Esophagus muscularis mucosa (tissue), 3 donors: ENCODE measurements at regions not wholly inside any gene's neighbourhood (a gene's known extent, or its start where the extent isn't known, plus 50 kb on each side); places are given as distances from the start of the nearest gene placed in this dataset.

Source experiments
- CTCF ChIP-seq, 3 experiments: fragments of 200-600 bp in 2 of 3; fragments of 450-650 bp in 1 of 3; sonication (generic) in 2 of 3; IDR thresholded peaks; one replicate each; pipeline ENCODE4 v1.5.1; 2017 to 2019; ENCODE audit warnings: antibody characterized with exemption in 3 of 3, mild to moderate bottlenecking in 2 of 3, moderate library complexity in 1 of 3
- POLR2A ChIP-seq: fragments of 450-650 bp; IDR thresholded peaks from one replicate; pipeline ENCODE4 v1.6.1; 2017; ENCODE audit warnings: antibody characterized with exemption, moderate library complexity, mild to moderate bottlenecking, low read depth

GRCh38 chr11:8775734-8776133, 93.1 kb downstream of the RPL27A start:
- TF ChIP-seq CTCF (IDR thresholded peaks at IDR 0.05) (no peak), POLR2A (no peak)
